H9 (cell line): ENCODE measurements at regions not wholly inside any gene's neighbourhood (a gene's known extent, or its start where the extent isn't known, plus 50 kb on each side); places are given as distances from the start of the nearest gene placed in this dataset.

ENCODE experiments used
- DNase-seq: peaks from one replicate; pipeline ENCODE4 v3.0.0-alpha.2; 2017
- H2AFZ ChIP-seq: one replicate; pipeline ENCODE4 v1.6.1; 2013; ENCODE audit warnings: mild to moderate bottlenecking, low read length, control low read depth, moderate library complexity
- H2AK5ac ChIP-seq: 2 replicates; pipeline ENCODE4 v1.6.1; 2013; ENCODE audit warnings: low read length, control low read depth, mixed read lengths; ENCODE audit not compliant: insufficient read length
- H2BK120ac ChIP-seq: one replicate; pipeline ENCODE4 v1.6.1; 2013; ENCODE audit warnings: low read depth, mild to moderate bottlenecking, low read length, control low read depth, inconsistent platforms; ENCODE audit not compliant: poor library complexity, severe bottlenecking
- H2BK12ac ChIP-seq: 2 replicates; pipeline ENCODE4 v1.6.1; 2013; ENCODE audit warnings: low read length, control low read depth, mixed read lengths, low read depth; ENCODE audit not compliant: insufficient read length
- H2BK15ac ChIP-seq: 2 replicates; pipeline ENCODE4 v1.6.1; 2013; ENCODE audit warnings: low read depth, low read length, control low read depth
- H2BK20ac ChIP-seq: one replicate; pipeline ENCODE4 v1.6.1; 2013; ENCODE audit warnings: low read depth, mild to moderate bottlenecking, low read length, control low read depth, inconsistent platforms; ENCODE audit not compliant: poor library complexity, severe bottlenecking
- H2BK5ac ChIP-seq: 2 replicates; pipeline ENCODE4 v1.6.1; 2013; ENCODE audit warnings: low read length, control low read depth, mixed read lengths; ENCODE audit not compliant: insufficient read length
- H3K14ac ChIP-seq: 2 replicates; pipeline ENCODE4 v1.6.1; 2013; ENCODE audit warnings: low read length, control low read depth; ENCODE audit not compliant: insufficient read depth
- H3K18ac ChIP-seq: 2 replicates; pipeline ENCODE4 v1.6.1; 2013; ENCODE audit warnings: low read depth, mild to moderate bottlenecking, mixed read lengths, low read length, control low read depth; ENCODE audit not compliant: insufficient read length
- H3K23ac ChIP-seq: 2 replicates; pipeline ENCODE4 v1.6.1; 2013; ENCODE audit warnings: low read length, control low read depth, mixed read lengths, low read depth; ENCODE audit not compliant: insufficient read length
- H3K23me2 ChIP-seq: 2 replicates; pipeline ENCODE4 v1.6.1; 2013; ENCODE audit warnings: low read depth, mild to moderate bottlenecking, mixed read lengths, low read length, control low read depth; ENCODE audit not compliant: insufficient read length, poor library complexity, severe bottlenecking
- H3K27ac ChIP-seq: 2 replicates; pipeline ENCODE4 v1.5.1; 2013; ENCODE audit warnings: low read length, control low read depth, mixed read lengths, low read depth; ENCODE audit not compliant: insufficient read length
- H3K27me3 ChIP-seq: 2 replicates; pipeline ENCODE4 v1.6.1; 2013; ENCODE audit warnings: low read length, control low read depth, inconsistent platforms; ENCODE audit not compliant: insufficient read depth
- H3K4ac ChIP-seq: 2 replicates; pipeline ENCODE4 v1.6.1; 2013; ENCODE audit warnings: low read depth, mild to moderate bottlenecking, control low read depth, inconsistent platforms, low read length, moderate library complexity
- H3K4me1 ChIP-seq: 2 replicates; pipeline ENCODE4 v1.6.1; 2013; ENCODE audit warnings: low read length, control low read depth, inconsistent platforms; ENCODE audit not compliant: insufficient read depth
- H3K4me2 ChIP-seq: 2 replicates; pipeline ENCODE4 v1.6.1; 2013; ENCODE audit warnings: low read length, control low read depth, mixed read lengths; ENCODE audit not compliant: insufficient read length, insufficient read depth
- H3K56ac ChIP-seq: 2 replicates; pipeline ENCODE4 v1.6.1; 2013; ENCODE audit warnings: low read depth, mild to moderate bottlenecking, mixed read lengths, low read length, control low read depth; ENCODE audit not compliant: insufficient read length
- H3K79me1 ChIP-seq: 2 replicates; pipeline ENCODE4 v1.6.1; 2013; ENCODE audit warnings: low read depth, mild to moderate bottlenecking, moderate library complexity, low read length, control low read depth, inconsistent platforms; ENCODE audit not compliant: insufficient read depth, poor library complexity, severe bottlenecking
- H3K79me2 ChIP-seq: 2 replicates; pipeline ENCODE4 v1.6.1; 2013; ENCODE audit warnings: low read length, control low read depth, inconsistent platforms; ENCODE audit not compliant: insufficient read depth
- H3K9ac ChIP-seq: 2 replicates; pipeline ENCODE4 v1.6.1; 2013; ENCODE audit warnings: low read length, control low read depth, mixed read lengths; ENCODE audit not compliant: insufficient read length; ENCODE audit errors: extremely low read depth
- H3K9me3 ChIP-seq: one replicate; pipeline ENCODE4 v1.6.1; 2013; ENCODE audit warnings: low read depth, low read length, inconsistent platforms; ENCODE audit not compliant: control insufficient read depth
- H3T11ph ChIP-seq: one replicate; pipeline ENCODE4 v1.6.1; 2013; ENCODE audit warnings: mild to moderate bottlenecking, low read length, control low read depth, inconsistent platforms
- H4K20me1 ChIP-seq: one replicate; pipeline ENCODE4 v1.6.1; 2013; ENCODE audit not compliant: control insufficient read depth, insufficient read length, insufficient read depth
- H4K5ac ChIP-seq: 2 replicates; pipeline ENCODE4 v1.6.1; 2013; ENCODE audit warnings: low read depth, mild to moderate bottlenecking, mixed read lengths, low read length, control low read depth; ENCODE audit not compliant: insufficient read length
- H4K8ac ChIP-seq: replicated peaks from 2 replicates; pipeline ENCODE4 v1.6.1; 2013; ENCODE audit warnings: low read length, control low read depth, mixed read lengths, low read depth; ENCODE audit not compliant: insufficient read length
- H4K91ac ChIP-seq: 2 replicates; pipeline ENCODE4 v1.6.1; 2013; ENCODE audit warnings: low read depth, mild to moderate bottlenecking, moderate library complexity, mixed read lengths, low read length, control low read depth; ENCODE audit not compliant: insufficient read length
- H3K27ac Mint-ChIP-seq, 3 experiments: 2 replicates in 2 of 3; 3 replicates in 1 of 3; pipeline ENCODE4 v1.8.0; 2020 to 2021; ENCODE audit warnings: mixed read lengths in 3 of 3, mild to moderate bottlenecking in 1 of 3, moderate library complexity in 1 of 3
- H3K27me3 Mint-ChIP-seq: 2 replicates; pipeline ENCODE4 v1.8.0; 2021; ENCODE audit warnings: low read depth, mild to moderate bottlenecking, moderate library complexity, mixed read lengths
- H3K36me3 Mint-ChIP-seq, 3 experiments: 2 replicates in 2 of 3; 3 replicates in 1 of 3; pipeline ENCODE4 v1.8.0; 2020 to 2021; ENCODE audit warnings: low read depth in 3 of 3, mixed read lengths in 3 of 3; ENCODE audit not compliant: insufficient read depth in 1 of 3
- H3K4me1 Mint-ChIP-seq, 2 experiments: 2 replicates each; pipeline ENCODE4 v1.8.0; 2020; ENCODE audit warnings: mixed read lengths in 2 of 2
- H3K4me3 Mint-ChIP-seq, 2 experiments: 2 replicates in 1 of 2; 3 replicates in 1 of 2; pipeline ENCODE4 v1.8.0; 2020 to 2021; ENCODE audit warnings: mild to moderate bottlenecking in 2 of 2, mixed read lengths in 2 of 2, moderate library complexity in 1 of 2
- H3K9me3 Mint-ChIP-seq, 2 experiments: 2 replicates in 1 of 2; 3 replicates in 1 of 2; pipeline ENCODE4 v1.8.0; 2020; ENCODE audit warnings: mild to moderate bottlenecking in 2 of 2, mixed read lengths in 2 of 2, moderate library complexity in 1 of 2
- WGBS: extraction: QIAGEN DNeasy Blood & Tissue Kit; methylation state at CpG from one replicate; pipeline ENCODE4 v1.1.7; 2013; ENCODE audit warnings: missing lambda C conversion rate, low lambda C conversion rate, mixed read lengths; ENCODE audit not compliant: insufficient read length; ENCODE audit errors: extremely low coverage; 5-methylcytosine and 5-hydroxymethylcytosine counted together
- TF ChIP-seq, protein P1 (sequence below): fragments of 200-600 bp; sonication (generic); conservative IDR thresholded peaks from 3 replicates; pipeline ENCODE4 v1.8.0; 2021; ENCODE audit warnings: antibody characterized with exemption, mild to moderate bottlenecking

DNA sequence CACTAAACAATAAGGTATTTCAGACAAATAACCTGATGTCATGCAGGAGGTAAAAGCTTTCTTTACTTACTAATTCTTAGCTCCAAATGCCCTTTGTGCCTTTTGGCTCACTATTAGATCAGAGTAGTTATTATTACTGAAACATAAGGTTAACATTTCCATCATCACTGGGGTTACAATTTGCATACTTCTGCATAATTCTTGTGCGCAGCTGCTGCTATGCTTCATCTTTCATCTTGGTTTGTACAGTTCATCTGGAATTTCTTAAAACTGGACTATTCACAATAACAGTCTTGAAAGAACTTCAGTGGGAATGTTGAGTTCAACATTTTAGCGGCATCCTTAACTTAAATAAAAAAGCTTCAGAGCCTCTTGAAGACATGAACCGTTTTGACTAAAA lies 383.2 kb upstream of the ADAMTS9 start:
- no CpG with 5 or more reads among the region's 3 CpGs for WGBS
- H3K14ac ChIP-seq: no peak overlapping the region
- no peaks in the 10 kb centered on the region; the same call in 1 of the 2 replicates for H3K27me3 Mint-ChIP-seq
- DNase-seq: no peak
- H3K27ac ChIP-seq: no peak overlapping the region
- H3K4ac ChIP-seq: no peak overlapping the region
- H4K91ac ChIP-seq: no peak overlapping the region
- no peak overlapping the region for H3K27ac Mint-ChIP-seq
- H3K79me2 ChIP-seq: no peaks in the 10 kb centered on the region
- peaks cover 6 to 9% of the 10 kb centered on the region in 2 experiments; a peak in 3 of 4 replicates for H3K4me1 Mint-ChIP-seq
- H3T11ph ChIP-seq: no peak overlapping the region
- no peaks in the 10 kb centered on the region for H3K27me3 ChIP-seq
- H3K56ac ChIP-seq: no peak overlapping the region
- H3K4me1 ChIP-seq: no peaks in the 10 kb centered on the region; the same call in 1 of the 2 replicates
- H3K9ac ChIP-seq: no peak overlapping the region
- H4K5ac ChIP-seq: no peak overlapping the region
- H2BK15ac ChIP-seq: no peak overlapping the region
- no peaks in the 10 kb centered on the region for H3K79me1 ChIP-seq
- no peaks in the 10 kb centered on the region for H4K20me1 ChIP-seq
- H3K23me2 ChIP-seq: no peaks in the 10 kb centered on the region
- H2BK20ac ChIP-seq: no peak overlapping the region
- no peak overlapping the region for H4K8ac ChIP-seq
- H2AFZ ChIP-seq: no peak overlapping the region
- H3K4me3 Mint-ChIP-seq: no peak overlapping the region
- H2BK12ac ChIP-seq: no peak overlapping the region
- no peak overlapping the region for H3K4me2 ChIP-seq
- TF ChIP-seq, protein P1, sequence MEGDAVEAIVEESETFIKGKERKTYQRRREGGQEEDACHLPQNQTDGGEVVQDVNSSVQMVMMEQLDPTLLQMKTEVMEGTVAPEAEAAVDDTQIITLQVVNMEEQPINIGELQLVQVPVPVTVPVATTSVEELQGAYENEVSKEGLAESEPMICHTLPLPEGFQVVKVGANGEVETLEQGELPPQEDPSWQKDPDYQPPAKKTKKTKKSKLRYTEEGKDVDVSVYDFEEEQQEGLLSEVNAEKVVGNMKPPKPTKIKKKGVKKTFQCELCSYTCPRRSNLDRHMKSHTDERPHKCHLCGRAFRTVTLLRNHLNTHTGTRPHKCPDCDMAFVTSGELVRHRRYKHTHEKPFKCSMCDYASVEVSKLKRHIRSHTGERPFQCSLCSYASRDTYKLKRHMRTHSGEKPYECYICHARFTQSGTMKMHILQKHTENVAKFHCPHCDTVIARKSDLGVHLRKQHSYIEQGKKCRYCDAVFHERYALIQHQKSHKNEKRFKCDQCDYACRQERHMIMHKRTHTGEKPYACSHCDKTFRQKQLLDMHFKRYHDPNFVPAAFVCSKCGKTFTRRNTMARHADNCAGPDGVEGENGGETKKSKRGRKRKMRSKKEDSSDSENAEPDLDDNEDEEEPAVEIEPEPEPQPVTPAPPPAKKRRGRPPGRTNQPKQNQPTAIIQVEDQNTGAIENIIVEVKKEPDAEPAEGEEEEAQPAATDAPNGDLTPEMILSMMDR: no peak
- H3K36me3 Mint-ChIP-seq: peaks cover 0 to 15% (median 3%) of the 10 kb centered on the region in 3 experiments; a peak in 4 of 7 replicates
- no peak overlapping the region for H3K18ac ChIP-seq
- no peak overlapping the region for H2BK5ac ChIP-seq
- H3K9me3 Mint-ChIP-seq: peaks cover 6% of the 10 kb centered on the region in 2 experiments; a peak in 4 of 5 replicates
- no peaks in the 10 kb centered on the region for H3K9me3 ChIP-seq
- no peak overlapping the region for H2BK120ac ChIP-seq
- H3K23ac ChIP-seq: no peak overlapping the region
- no peak overlapping the region for H2AK5ac ChIP-seq
